ENCODE measurements at regions not wholly inside any gene's neighbourhood (a gene's known extent, or its start where the extent isn't known, plus 50 kb on each side); places are given as distances from the start of the nearest gene placed in this dataset.
"Not testable (repeated sequence)": the region's sequence is repeated elsewhere in the genome, so short reads cannot be mapped to it uniquely, and the experiment has no call there.

DNA sequence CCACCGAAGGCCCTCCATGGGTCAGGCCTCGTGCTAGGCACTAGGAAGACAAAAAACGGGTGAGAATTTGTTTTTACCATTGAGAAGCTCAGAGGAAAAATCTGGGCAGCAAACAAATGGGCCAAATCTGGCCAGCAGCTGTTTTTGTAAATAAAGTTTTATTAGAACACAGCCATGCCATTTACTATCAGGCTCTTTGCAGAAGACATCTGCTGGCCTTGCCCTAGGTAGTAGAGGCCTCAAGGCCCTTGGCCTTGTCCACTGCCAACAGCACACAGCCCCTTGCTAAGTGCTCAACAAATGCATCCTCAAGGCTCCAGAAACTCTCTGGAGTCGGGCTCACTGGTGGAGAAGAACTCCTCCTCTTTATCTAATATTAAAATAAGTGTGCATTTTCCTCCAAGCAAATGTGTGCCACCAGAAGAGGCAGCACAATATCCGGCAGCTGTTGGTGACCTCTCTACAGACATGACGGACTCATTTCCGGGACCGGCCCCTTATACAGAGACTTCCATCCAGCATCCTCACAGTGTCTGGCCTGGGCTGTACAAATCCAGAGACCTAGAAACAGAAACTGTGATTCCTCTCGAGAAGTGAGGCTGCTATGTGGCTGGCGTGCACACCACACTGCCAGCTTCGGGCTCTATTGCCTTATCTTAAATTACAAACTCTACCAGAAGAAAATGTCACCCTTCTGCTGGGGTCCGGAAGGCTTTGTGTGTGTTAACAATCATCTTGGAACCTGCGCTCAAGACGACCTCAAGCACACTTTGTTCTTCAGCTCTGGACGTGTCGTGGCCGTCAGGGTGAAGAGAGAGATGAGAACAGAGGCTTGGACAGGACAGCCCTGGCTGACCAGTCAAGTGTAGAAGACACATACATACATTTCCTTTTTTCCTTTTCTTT, 203.9 kb downstream of the TOMM20 start:
- in situ Hi-C loops (cut with MboI; ENCODE audit: low sequenced_read_pairs) = no loop called here

DNA sequence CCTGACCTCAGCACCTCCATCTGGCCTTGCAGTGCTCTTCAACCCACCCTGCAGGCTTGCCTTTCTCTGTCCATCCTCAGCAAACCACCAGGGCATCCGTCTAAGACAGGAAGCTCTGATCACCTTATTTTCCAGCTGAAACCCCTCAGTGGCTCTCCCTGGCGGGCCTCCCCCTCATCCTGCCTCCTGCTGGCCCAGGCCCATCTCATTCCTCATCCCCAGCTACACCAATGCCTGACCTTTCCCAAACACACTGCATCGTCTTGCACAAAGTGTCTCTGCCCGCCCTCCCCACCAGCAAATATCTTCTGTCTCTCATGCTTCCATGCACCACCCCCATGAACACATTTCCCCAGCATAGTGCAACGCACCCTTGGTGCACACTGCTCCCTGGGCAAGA, 205.0 kb downstream of the TOMM20 start:
- in situ Hi-C loops (cut with MboI; ENCODE audit: low sequenced_read_pairs) = no loop called here

GRCh38 chr1:234922987-234923386, 205.7 kb downstream of the TOMM20 start:
- in situ Hi-C loops (cut with MboI; ENCODE audit: low sequenced_read_pairs) = no loop called here

DNA sequence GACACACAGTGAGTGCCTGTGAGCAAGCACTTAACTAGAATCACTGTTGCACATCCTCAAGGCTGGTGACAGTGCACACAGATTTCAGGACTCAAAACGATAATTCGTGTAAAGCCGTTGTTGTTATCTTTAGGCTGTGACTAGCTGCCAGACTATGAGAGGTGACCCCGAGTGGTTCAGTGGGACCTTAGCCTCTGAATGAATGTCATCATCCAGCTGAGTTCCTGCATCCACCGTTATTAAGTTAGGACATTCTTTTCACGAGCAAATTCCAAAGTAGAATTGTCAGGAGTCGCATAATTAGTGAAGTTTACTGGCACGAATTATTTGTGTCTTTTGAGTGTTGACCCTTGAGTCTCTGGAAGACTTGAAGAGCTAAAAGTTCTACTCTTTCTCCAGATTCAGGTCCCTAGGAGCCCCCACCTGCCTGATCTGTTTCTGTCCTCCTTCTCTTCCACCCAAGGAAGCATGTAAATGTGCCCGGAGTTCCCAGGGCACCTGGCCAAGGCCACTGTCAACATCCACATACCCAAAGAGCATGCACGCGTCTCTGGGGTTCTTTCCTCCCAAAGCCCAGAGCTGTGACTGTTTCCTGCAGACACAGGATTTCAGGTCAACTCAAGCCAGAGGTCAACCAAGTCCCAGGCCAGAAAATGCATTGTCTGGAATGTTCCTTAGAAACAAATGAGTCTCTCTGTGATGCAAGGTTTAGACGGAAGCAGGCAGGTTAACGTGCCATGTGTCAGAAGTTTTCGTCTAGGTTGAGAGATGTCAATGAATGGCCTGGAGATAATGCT, 207.2 kb downstream of the TOMM20 start:
- in situ Hi-C loops (cut with MboI; ENCODE audit: low sequenced_read_pairs) = no loop called here

GRCh38 chr1:234920843-234921140, 207.8 kb downstream of the TOMM20 start:
- in situ Hi-C loops (cut with MboI; ENCODE audit: low sequenced_read_pairs) = no loop called here

GRCh38 chr1:234920136-234920842, 208.3 kb downstream of the TOMM20 start:
- in situ Hi-C loops (cut with MboI; ENCODE audit: low sequenced_read_pairs) = no loop called here

- in situ Hi-C loops (cut with MboI; ENCODE audit: low sequenced_read_pairs) = no loop called here
These were observed 209.5 kb downstream of the TOMM20 start for GRCh38 chr1:234918961-234919761.

GRCh38 chr1:234918181-234918841, 210.3 kb downstream of the TOMM20 start:
- in situ Hi-C loops (cut with MboI; ENCODE audit: low sequenced_read_pairs) = no loop called here

DNA sequence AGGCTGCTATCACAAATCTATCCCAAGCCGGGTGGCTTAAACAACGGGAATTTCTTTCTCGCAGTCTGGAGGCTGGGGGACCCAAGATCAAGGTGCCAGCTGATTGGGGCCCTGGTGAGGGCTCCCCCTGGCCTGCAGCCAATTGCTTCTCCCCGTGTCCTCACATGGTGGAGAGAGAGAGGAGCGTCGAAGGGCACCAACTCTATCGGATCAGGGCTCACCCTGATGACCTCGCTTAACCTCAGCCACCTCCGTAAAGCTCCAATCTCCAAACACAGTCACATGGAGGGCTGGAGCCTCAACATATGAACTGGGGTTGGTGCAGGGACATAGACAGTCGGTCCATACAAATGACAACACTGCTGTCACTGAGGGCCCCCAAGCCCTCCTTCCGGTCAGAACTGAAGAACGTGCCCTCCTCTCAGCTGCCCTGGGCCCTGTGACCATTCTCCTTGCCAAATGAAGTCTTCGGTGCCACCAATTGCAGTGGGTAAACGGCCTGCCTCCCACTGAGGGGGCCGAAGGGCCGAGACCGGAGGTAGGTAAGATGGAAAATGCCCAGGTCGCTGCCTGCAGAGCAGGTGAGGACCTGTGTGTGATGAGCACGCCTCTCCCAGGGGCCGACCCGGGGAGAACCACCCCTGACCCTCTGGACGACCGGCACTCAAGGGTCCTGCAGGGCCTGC, 211.0 kb downstream of the TOMM20 start:
- in situ Hi-C loops (cut with MboI; ENCODE audit: low sequenced_read_pairs) = no loop called here

DNA sequence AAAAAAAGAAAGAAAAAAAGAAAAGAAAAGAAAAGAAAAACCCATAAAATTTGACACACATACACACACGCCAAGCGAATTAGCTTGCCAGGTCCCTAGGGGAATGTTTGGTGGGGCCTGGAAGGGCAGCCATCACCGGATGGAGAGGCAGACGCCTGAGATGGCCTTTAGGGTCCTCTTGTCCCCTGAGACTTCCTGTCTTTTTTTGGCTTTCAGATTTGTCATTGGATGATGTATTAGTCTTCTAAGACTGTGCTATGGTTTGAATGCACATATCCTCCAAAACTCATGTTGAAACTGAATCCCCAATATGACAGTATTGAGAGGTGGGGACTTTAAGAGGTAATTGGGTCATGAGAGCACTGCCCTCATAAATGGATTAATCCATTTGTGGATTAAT, 211.8 kb downstream of the TOMM20 start:
- in situ Hi-C loops (cut with MboI; ENCODE audit: low sequenced_read_pairs) = no loop called here

GRCh38 chr1:234915924-234916675, 212.5 kb downstream of the TOMM20 start:
- in situ Hi-C loops (cut with MboI; ENCODE audit: low sequenced_read_pairs) = no loop called here

DNA sequence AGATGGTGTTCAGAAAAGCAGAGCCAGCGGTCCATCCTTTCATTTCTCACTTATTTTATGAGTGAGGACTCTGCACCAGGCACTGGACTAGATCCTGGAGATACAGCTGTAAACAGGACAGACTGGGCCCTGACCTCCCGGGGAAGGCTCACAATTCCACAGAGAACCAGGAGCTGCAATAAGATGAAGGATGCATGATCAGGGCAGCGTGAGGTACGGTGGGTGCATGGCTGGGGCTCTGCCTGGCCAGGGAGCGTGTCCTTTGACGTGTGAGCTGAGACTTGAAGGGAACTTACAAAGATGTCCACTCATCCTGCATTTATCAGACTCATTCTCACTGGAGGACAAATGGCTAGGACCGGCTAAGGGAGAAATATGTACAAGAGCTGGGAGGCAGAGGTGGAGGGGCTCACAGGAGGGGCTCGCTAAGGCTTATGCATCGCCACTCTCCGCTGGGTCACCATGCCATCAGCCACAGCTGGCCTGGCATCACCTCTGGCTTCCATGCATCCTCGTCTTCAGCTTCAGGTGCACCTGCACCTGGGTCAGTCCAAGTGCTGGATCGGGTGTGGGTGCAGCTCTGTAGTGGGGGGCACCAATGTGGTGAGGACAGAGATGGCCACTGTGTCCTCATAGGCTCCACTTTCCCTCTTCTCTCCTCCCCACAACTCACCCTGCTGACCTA, 213.9 kb downstream of the TOMM20 start:
- in situ Hi-C loops (cut with MboI; ENCODE audit: low sequenced_read_pairs) = no loop called here

GRCh38 chr1:234913771-234914170, 214.9 kb downstream of the TOMM20 start:
- in situ Hi-C loops (cut with MboI; ENCODE audit: low sequenced_read_pairs) = no loop called here

DNA sequence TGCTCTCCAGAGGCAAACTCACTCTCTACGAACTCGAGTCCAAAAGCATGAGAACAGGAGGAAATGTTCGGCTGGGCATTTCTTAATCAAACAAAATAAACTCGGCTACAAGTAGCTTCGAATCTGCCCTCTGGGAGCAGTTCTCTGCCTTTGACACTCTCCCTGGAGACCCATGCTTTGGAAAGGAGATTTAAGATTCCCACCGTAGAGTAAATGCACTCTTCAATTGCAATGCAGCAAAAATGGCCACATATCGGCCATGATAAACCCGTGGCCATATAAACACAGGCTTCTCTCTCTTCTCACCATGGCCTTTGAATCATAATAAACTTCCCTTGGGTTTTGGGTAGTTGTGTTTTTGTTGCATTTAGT, 215.4 kb downstream of the TOMM20 start:
- in situ Hi-C loops (cut with MboI; ENCODE audit: low sequenced_read_pairs) = no loop called here

DNA sequence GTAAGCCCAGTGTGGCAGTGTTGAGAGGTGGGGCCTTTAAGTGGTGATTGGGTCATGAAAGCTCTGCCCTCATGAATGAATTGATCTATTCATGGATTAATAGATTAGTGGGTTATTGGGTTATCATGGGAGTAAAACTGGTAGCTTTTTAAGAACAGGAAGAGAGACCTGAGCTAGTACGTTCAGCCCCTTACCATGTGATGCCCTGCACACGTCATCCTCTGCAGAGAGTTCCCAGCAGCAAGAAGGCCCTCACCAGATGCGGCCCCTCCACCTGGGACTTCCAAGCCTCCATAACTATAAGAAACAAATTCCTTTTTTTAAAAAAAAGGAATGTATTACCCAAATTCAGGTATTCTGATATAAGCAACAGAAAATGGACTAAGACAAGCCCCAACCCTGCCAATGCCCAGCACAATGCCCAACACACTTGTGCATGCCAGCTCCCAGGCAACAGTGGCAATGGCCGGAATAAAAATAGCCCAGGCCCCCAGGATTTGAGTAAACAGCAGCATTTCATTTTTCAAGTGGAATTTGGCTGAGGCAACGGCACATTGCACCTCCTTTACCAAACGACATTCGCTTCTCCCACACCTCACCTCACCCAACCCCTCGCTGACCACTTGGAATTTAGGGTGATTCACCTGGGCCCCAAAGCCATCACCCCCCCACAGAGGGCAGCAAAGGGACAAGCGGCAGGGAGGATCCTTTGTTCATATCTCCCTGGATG, 215.9 kb downstream of the TOMM20 start:
- in situ Hi-C loops (cut with MboI; ENCODE audit: low sequenced_read_pairs) = no loop called here

- in situ Hi-C loops (cut with MboI; ENCODE audit: low sequenced_read_pairs) = no loop called here
These were observed 216.8 kb downstream of the TOMM20 start for GRCh38 chr1:234911787-234912186.

DNA sequence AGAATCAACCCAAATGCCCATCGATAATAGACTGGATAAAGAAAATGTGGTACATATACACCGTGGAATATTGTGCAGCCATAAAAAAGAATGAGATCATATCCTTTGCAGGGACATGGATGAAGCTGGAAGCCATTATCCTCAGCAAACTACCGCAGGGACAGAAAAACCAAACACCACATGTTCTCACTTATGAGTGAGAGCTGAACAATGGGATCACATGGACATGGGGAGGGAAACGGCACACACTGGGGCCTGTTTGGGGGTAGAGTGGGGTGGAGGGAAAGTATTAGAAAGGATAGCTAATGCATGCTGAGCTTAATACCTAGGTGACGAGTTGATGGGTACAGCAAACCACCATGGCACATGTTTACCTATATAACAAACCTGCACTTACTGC, 217.5 kb downstream of the TOMM20 start:
- in situ Hi-C loops (cut with MboI; ENCODE audit: low sequenced_read_pairs) = not testable (repeated sequence)

DNA sequence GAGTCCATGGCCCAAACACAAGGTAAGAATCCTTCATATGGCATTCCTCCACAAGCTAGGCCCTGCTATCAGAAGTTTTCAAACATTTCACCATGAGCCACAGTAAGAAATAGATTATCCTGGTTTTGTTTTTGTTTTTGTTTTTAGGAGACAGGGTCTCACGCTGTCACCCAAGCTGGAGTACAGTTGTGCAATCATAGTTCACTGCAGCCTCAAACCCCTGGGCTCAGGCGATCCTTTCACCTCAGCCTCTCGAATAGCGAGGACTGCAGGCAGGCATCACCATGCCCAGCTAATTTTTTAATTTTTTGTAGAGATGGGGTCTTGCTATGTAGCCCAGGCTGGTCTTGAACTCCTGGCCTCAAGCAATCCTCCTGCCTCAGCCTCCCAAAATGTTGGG, 218.8 kb downstream of the TOMM20 start:
- in situ Hi-C loops (cut with MboI; ENCODE audit: low sequenced_read_pairs) = no loop called here
